ENCODE measurements at regions not wholly inside any gene's neighbourhood (a gene's known extent, or its start where the extent isn't known, plus 50 kb on each side); places are given as distances from the start of the nearest gene placed in this dataset.
A peak's percentile ranks its signal among the peaks of the same experiment; 100 is the strongest.

DNA sequence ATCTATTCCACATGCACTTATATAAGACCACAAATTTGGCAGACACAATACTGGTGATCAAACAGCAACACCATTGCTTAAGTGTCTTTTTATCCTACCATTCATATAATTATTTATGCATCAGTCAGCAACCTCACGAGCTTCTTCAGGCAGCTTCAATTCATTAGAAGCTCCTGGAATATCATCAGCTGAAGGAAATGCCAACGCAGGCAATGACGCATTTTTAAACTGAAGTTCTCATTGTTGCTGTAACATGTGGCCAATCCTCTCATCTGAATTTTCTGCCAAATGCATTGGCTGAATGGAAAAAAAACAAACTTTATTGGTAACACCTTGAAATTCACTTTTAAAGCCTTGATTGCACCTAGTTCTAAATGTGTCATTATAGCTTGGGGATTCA lies 376.4 kb upstream of the RGMB start:
- H3K9me3 ChIP-seq (ENCODE audit: insufficient read depth, low read depth, low read length), result no peaks in the 10 kb centered on the region
- H2AFZ ChIP-seq (ENCODE audit: low read depth, low read length), result no peak overlapping the region
- Mint-ChIP-seq H3K36me3 (ENCODE audit: low read depth, unreplicated experiment) (no peaks in the 10 kb centered on the region), H3K27me3 (ENCODE audit: low read depth, unreplicated experiment) (no peaks in the 10 kb centered on the region), H3K4me3 (ENCODE audit: unreplicated experiment) (no peak overlapping the region), H3K9me3 (ENCODE audit: unreplicated experiment) (no peaks in the 10 kb centered on the region), H3K27ac (ENCODE audit: unreplicated experiment) (no peak overlapping the region), H3K4me1 (ENCODE audit: low read depth, unreplicated experiment) (peaks cover 5% of the 10 kb centered on the region)
- no peaks in the 10 kb centered on the region for H4K20me1 ChIP-seq (ENCODE audit: insufficient read depth, low read length)
- no peak overlapping the region for H3K9ac ChIP-seq (ENCODE audit: low read length)
- H3K27ac ChIP-seq (ENCODE audit: low read depth, low read length), result no peak overlapping the region
- no peaks in the 10 kb centered on the region for H3K79me2 ChIP-seq (ENCODE audit: insufficient read depth, low read length)
- no peak overlapping the region for H3K4me3 ChIP-seq (ENCODE audit: insufficient read depth, low read depth, low read length)
- no peaks in the 10 kb centered on the region for H3K36me3 ChIP-seq (ENCODE audit: insufficient read depth, low read length)
- DNase-seq (ENCODE audit: low read depth) (peak; percentile 71), FAIRE-seq (no peak)
- H3K27me3 ChIP-seq (ENCODE audit: insufficient read depth, low read length), result no peaks in the 10 kb centered on the region
- TF ChIP-seq EZH2 (IDR thresholded peaks at IDR 0.05; ENCODE audit: insufficient read depth, low read length), result no peak
- TF ChIP-seq, protein P1, sequence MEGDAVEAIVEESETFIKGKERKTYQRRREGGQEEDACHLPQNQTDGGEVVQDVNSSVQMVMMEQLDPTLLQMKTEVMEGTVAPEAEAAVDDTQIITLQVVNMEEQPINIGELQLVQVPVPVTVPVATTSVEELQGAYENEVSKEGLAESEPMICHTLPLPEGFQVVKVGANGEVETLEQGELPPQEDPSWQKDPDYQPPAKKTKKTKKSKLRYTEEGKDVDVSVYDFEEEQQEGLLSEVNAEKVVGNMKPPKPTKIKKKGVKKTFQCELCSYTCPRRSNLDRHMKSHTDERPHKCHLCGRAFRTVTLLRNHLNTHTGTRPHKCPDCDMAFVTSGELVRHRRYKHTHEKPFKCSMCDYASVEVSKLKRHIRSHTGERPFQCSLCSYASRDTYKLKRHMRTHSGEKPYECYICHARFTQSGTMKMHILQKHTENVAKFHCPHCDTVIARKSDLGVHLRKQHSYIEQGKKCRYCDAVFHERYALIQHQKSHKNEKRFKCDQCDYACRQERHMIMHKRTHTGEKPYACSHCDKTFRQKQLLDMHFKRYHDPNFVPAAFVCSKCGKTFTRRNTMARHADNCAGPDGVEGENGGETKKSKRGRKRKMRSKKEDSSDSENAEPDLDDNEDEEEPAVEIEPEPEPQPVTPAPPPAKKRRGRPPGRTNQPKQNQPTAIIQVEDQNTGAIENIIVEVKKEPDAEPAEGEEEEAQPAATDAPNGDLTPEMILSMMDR (IDR thresholded peaks at IDR 0.05; ENCODE audit: insufficient read depth, low read depth, low read length), result no peak
- no peaks in the 10 kb centered on the region for H3K4me1 ChIP-seq (ENCODE audit: insufficient read depth, low read length)
- no peak overlapping the region for H3K4me2 ChIP-seq (ENCODE audit: low read length)

DNA sequence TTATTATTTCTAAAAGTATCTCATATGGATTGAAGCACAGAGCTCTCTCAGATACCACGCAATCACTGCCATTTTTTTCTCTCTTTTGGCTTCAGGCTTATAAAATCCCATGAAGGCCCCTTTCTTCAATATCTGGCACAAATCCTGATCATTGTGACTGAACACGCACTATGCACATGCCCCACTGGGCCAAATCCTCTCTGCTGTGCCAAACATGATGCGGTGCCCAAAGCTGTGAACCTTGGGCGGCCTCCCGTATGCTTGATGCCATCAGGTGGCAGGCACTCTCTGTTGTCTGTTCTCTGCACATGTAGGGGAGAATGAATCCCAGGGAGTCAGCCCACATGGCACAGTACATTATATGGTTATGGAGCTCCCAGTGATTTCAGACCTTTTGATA lies 375.0 kb upstream of the RGMB start:
- H3K79me2 ChIP-seq (ENCODE audit: insufficient read depth, low read length), result no peaks in the 10 kb centered on the region
- no peak for DNase-seq (ENCODE audit: low read depth)

DNA sequence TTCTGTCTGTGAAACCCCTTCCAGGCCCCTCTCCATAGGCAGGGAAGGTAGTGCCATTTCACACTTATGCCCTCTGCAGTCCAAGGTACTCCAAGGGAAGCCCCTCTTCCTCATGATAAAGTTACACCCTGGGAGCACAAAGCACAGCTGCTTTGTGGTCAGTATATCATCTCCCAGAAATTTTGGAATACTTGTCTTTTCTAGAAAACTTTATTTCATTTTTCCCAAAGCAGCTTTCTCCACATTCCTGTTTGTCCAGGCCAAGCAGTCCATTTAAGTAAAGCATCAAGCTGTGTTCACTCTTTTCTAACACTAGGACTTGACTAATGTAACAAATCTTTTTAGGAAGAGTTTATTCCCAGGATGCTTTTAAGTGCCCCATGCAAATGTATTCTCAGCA lies 371.8 kb upstream of the RGMB start:
- H3K27me3 ChIP-seq (ENCODE audit: insufficient read depth, low read length), result no peaks in the 10 kb centered on the region
- H3K79me2 ChIP-seq (ENCODE audit: insufficient read depth, low read length), result no peaks in the 10 kb centered on the region
- no peaks in the 10 kb centered on the region for H3K36me3 ChIP-seq (ENCODE audit: insufficient read depth, low read length)
- no peaks in the 10 kb centered on the region for H4K20me1 ChIP-seq (ENCODE audit: insufficient read depth, low read length)
- no peak overlapping the region for H3K4me3 Mint-ChIP-seq (ENCODE audit: unreplicated experiment)
- H3K4me3 ChIP-seq (ENCODE audit: insufficient read depth, low read depth, low read length), result no peak overlapping the region
- H3K9me3 Mint-ChIP-seq (ENCODE audit: unreplicated experiment), result no peaks in the 10 kb centered on the region
- H3K4me1 Mint-ChIP-seq (ENCODE audit: low read depth, unreplicated experiment), result peaks cover 5% of the 10 kb centered on the region
- no peak overlapping the region for H3K4me2 ChIP-seq (ENCODE audit: low read length)
- no peak overlapping the region for H3K27ac Mint-ChIP-seq (ENCODE audit: unreplicated experiment)
- no peaks in the 10 kb centered on the region for H3K9me3 ChIP-seq (ENCODE audit: insufficient read depth, low read depth, low read length)
- H2AFZ ChIP-seq (ENCODE audit: low read depth, low read length), result no peak overlapping the region
- no peak overlapping the region for H3K9ac ChIP-seq (ENCODE audit: low read length)
- no peaks in the 10 kb centered on the region for H3K36me3 Mint-ChIP-seq (ENCODE audit: low read depth, unreplicated experiment)
- TF ChIP-seq EZH2 (IDR thresholded peaks at IDR 0.05; ENCODE audit: insufficient read depth, low read length), result no peak
- TF ChIP-seq, protein P1 (IDR thresholded peaks at IDR 0.05; ENCODE audit: insufficient read depth, low read depth, low read length), result no peak
- no peaks in the 10 kb centered on the region for H3K27me3 Mint-ChIP-seq (ENCODE audit: low read depth, unreplicated experiment)
- DNase-seq (ENCODE audit: low read depth) (no peak), FAIRE-seq (no peak)
- H3K27ac ChIP-seq (ENCODE audit: low read depth, low read length), result no peak overlapping the region
- no peaks in the 10 kb centered on the region for H3K4me1 ChIP-seq (ENCODE audit: insufficient read depth, low read length)

More for the DNA sequence above, 375.0 kb upstream of the RGMB start:
- Mint-ChIP-seq H3K36me3 (ENCODE audit: low read depth, unreplicated experiment) (no peaks in the 10 kb centered on the region), H3K9me3 (ENCODE audit: unreplicated experiment) (no peaks in the 10 kb centered on the region), H3K4me3 (ENCODE audit: unreplicated experiment) (no peak overlapping the region), H3K27me3 (ENCODE audit: low read depth, unreplicated experiment) (no peaks in the 10 kb centered on the region), H3K27ac (ENCODE audit: unreplicated experiment) (no peak overlapping the region), H3K4me1 (ENCODE audit: low read depth, unreplicated experiment) (peaks cover 5% of the 10 kb centered on the region)
- no peak overlapping the region for H3K4me3 ChIP-seq (ENCODE audit: insufficient read depth, low read depth, low read length)
- no peak overlapping the region for H3K27ac ChIP-seq (ENCODE audit: low read depth, low read length)
- TF ChIP-seq, protein P1 (IDR thresholded peaks at IDR 0.05; ENCODE audit: insufficient read depth, low read depth, low read length), result no peak
- no peak for TF ChIP-seq EZH2 (IDR thresholded peaks at IDR 0.05; ENCODE audit: insufficient read depth, low read length)
- no peak for FAIRE-seq
- no peak overlapping the region for H3K9ac ChIP-seq (ENCODE audit: low read length)
- no peak overlapping the region for H2AFZ ChIP-seq (ENCODE audit: low read depth, low read length)
- no peak overlapping the region for H3K4me2 ChIP-seq (ENCODE audit: low read length)
- H3K4me1 ChIP-seq (ENCODE audit: insufficient read depth, low read length), result no peaks in the 10 kb centered on the region
- H3K9me3 ChIP-seq (ENCODE audit: insufficient read depth, low read depth, low read length), result no peaks in the 10 kb centered on the region
- no peaks in the 10 kb centered on the region for H3K27me3 ChIP-seq (ENCODE audit: insufficient read depth, low read length)
- no peaks in the 10 kb centered on the region for H3K36me3 ChIP-seq (ENCODE audit: insufficient read depth, low read length)
- H4K20me1 ChIP-seq (ENCODE audit: insufficient read depth, low read length), result no peaks in the 10 kb centered on the region
